ENCODE measurements at regions not wholly inside any gene's neighbourhood (a gene's known extent, or its start where the extent isn't known, plus 50 kb on each side); places are given as distances from the start of the nearest gene placed in this dataset.

DNA sequence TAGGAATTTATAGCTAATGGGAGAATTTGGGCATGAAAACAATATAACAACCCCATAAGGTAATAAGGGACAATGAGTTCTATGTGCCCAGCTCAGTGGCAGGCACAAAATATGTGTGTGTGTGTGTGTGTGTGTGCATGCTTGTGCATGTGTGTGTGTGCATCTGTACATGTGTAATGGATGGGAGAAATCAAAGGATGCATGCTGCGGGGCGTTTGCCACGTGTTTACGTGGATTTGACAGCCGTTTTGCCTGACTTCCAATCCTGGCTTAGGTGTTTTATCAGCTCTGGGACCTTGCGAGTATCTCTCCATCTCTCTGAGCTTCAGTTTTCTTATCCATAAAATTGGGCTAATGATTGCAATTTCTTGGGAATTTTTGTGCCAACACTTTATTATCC is 108.4 kb downstream of the IRX5 start:
- Histone ChIP-seq H3K36me3 (ENCODE audit: control insufficient read depth, insufficient read depth, low read length) (no peaks in the 10 kb centered on the region), H3K9me3 (ENCODE audit: control insufficient read depth, insufficient read depth, low read depth, low read length) (no peaks in the 10 kb centered on the region), H3K4me1 (ENCODE audit: control insufficient read depth, insufficient read depth, low read length) (no peaks in the 10 kb centered on the region), H3K27ac (ENCODE audit: low read length) (no peak overlapping the region), H3K27me3 (ENCODE audit: control insufficient read depth, insufficient read depth, low read length) (no peaks in the 10 kb centered on the region), H3K4me3 (ENCODE audit: low read depth in 2 of 2, low read length in 2 of 2) (no peak overlapping the region)
- BruUV-seq (replicated peaks): no TSS peak
- no peak for DNase-seq (ENCODE audit: low read depth, low spot score)
- intact Hi-C loops (cut with micrococcal nuclease; ENCODE audit: unreplicated experiment): no loop called here
- ChIA-PET POLR2A (no interaction called here), CTCF (no interaction called here)
- no peak for ATAC-seq
- TF ChIP-seq POLR2AphosphoS5 (IDR thresholded peaks at IDR 0.05; ENCODE audit: low read depth, low read length) (no peak), REST (IDR thresholded peaks at IDR 0.05; ENCODE audit: insufficient read depth in 1 of 2, low read depth in 2 of 2, low read length in 1 of 2) (no peak), TCF7L2 (IDR thresholded peaks at IDR 0.05; ENCODE audit: low read depth, low read length) (no peak), SIN3A (IDR thresholded peaks at IDR 0.05; ENCODE audit: borderline replicate concordance, insufficient read depth, low read depth, low read length) (no peak)
- TF ChIP-seq, protein P1, sequence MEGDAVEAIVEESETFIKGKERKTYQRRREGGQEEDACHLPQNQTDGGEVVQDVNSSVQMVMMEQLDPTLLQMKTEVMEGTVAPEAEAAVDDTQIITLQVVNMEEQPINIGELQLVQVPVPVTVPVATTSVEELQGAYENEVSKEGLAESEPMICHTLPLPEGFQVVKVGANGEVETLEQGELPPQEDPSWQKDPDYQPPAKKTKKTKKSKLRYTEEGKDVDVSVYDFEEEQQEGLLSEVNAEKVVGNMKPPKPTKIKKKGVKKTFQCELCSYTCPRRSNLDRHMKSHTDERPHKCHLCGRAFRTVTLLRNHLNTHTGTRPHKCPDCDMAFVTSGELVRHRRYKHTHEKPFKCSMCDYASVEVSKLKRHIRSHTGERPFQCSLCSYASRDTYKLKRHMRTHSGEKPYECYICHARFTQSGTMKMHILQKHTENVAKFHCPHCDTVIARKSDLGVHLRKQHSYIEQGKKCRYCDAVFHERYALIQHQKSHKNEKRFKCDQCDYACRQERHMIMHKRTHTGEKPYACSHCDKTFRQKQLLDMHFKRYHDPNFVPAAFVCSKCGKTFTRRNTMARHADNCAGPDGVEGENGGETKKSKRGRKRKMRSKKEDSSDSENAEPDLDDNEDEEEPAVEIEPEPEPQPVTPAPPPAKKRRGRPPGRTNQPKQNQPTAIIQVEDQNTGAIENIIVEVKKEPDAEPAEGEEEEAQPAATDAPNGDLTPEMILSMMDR (IDR thresholded peaks at IDR 0.05): no peak
- in situ Hi-C loops (cut with HindIII; ENCODE audit: low pct_unique_long_range_greater_than_20kb, low sequenced_read_pairs): no loop called here

DNA sequence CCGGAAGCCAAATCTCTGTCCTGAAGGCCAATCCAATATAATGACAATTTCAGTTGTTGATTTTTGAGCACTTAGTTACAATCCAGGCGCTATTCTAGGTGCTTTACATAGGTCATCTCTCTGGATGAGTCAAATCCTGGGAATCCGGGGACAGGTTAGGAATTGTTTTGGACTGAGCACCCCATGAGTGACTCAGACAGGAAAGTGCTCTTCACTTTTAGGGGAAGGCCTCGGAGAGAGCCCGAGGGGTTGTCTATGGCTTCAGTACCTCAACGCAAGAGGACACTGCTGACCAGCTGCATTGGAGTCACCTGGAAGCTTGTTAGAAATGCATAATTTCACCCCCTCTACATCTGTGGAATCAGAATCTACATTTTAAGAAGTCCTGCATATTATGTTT is 108.8 kb downstream of the IRX5 start:
- H3K4me3 ChIP-seq (ENCODE audit: low read depth in 2 of 2, low read length in 2 of 2): no peak overlapping the region
- H3K27ac ChIP-seq (ENCODE audit: low read length): no peak overlapping the region
- no peaks in the 10 kb centered on the region for H3K9me3 ChIP-seq (ENCODE audit: control insufficient read depth, insufficient read depth, low read depth, low read length)
- H3K27me3 ChIP-seq (ENCODE audit: control insufficient read depth, insufficient read depth, low read length): no peaks in the 10 kb centered on the region
- no peak for DNase-seq (ENCODE audit: low read depth, low spot score)
- no peak for ATAC-seq
- POLR2A ChIA-PET: no interaction called here
- no peaks in the 10 kb centered on the region for H3K4me1 ChIP-seq (ENCODE audit: control insufficient read depth, insufficient read depth, low read length)
- TF ChIP-seq REST (IDR thresholded peaks at IDR 0.05; ENCODE audit: insufficient read depth in 1 of 2, low read depth in 2 of 2, low read length in 1 of 2): no peak
- no peak for TF ChIP-seq SIN3A (IDR thresholded peaks at IDR 0.05; ENCODE audit: borderline replicate concordance, insufficient read depth, low read depth, low read length)
- no peak for TF ChIP-seq TCF7L2 (IDR thresholded peaks at IDR 0.05; ENCODE audit: low read depth, low read length)
- TF ChIP-seq, protein P1 (IDR thresholded peaks at IDR 0.05): no peak
- no peak for TF ChIP-seq POLR2AphosphoS5 (IDR thresholded peaks at IDR 0.05; ENCODE audit: low read depth, low read length)
- H3K36me3 ChIP-seq (ENCODE audit: control insufficient read depth, insufficient read depth, low read length): no peaks in the 10 kb centered on the region
- BruUV-seq (replicated peaks): no TSS peak
- CTCF ChIA-PET: no interaction called here
- in situ Hi-C loops (cut with HindIII; ENCODE audit: low pct_unique_long_range_greater_than_20kb, low sequenced_read_pairs): no loop called here
- intact Hi-C loops (cut with micrococcal nuclease; ENCODE audit: unreplicated experiment): no loop called here

All from Panc1 (cell line).